Amniotic epithelial cell (primary cell): ENCODE measurements at regions not wholly inside any gene's neighbourhood (a gene's known extent, or its start where the extent isn't known, plus 50 kb on each side); places are given as distances from the start of the nearest gene placed in this dataset.

Source experiments
- DNase-seq: peaks from one replicate; pipeline ENCODE4 v3.0.0-alpha.2; 2010; ENCODE audit warnings: low read depth

- DNase-seq, result no peak
These were observed 53.0 kb upstream of the KRR1 start for GRCh38 chr12:75564398-75564797.

GRCh38 chr12:75563351-75563750 is 51.9 kb upstream of the KRR1 start:
- DNase-seq, result no peak

- DNase-seq, result no peak
These were observed 50.5 kb upstream of the KRR1 start for GRCh38 chr12:75561921-75562320.
